Sigmoid colon (tissue), 3 donors: ENCODE measurements at regions not wholly inside any gene's neighbourhood (a gene's known extent, or its start where the extent isn't known, plus 50 kb on each side); places are given as distances from the start of the nearest gene placed in this dataset.
"Not testable (repeated sequence)": the region's sequence is repeated elsewhere in the genome, so short reads cannot be mapped to it uniquely, and the experiment has no call there.

Experiments
- POLR2A ChIP-seq, 2 donors: fragments of 450-650 bp; IDR thresholded peaks; one replicate each; pipeline ENCODE4 v1.6.1; 2016; ENCODE audit warnings: antibody characterized with exemption in 2 of 2, mild to moderate bottlenecking in 2 of 2, moderate library complexity in 2 of 2
- TF ChIP-seq, protein P1 (sequence below), 4 experiments: fragments of 450-650 bp in 3 of 4; fragments of 200-600 bp in 1 of 4; IDR thresholded peaks; one replicate each; pipeline ENCODE4 v1.5.1; 2016 to 2019; ENCODE audit warnings: antibody characterized with exemption in 4 of 4, mild to moderate bottlenecking in 3 of 4, moderate library complexity in 2 of 4

DNA sequence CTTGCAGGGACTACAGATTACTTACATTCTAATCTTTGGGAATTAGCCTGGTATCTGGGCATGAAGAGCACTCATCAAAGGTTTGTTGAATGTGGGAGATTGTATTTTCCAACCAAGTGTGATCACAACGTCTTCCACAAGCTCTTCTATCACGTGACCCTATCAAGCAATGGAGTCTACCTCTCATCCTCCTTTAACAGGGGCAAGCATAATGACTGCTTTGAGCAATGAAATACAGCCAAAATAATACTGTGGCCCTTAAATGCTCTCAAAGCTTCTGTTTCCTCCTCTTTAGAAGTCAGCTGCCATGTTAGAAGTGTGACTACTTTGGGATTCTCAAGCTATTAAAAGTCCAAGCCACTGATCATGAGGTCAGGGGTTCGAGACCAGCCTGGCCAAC, 794.2 kb upstream of the TPTE start:
- TF ChIP-seq POLR2A (IDR thresholded peaks at IDR 0.05), result not testable (repeated sequence)
- TF ChIP-seq, protein P1, sequence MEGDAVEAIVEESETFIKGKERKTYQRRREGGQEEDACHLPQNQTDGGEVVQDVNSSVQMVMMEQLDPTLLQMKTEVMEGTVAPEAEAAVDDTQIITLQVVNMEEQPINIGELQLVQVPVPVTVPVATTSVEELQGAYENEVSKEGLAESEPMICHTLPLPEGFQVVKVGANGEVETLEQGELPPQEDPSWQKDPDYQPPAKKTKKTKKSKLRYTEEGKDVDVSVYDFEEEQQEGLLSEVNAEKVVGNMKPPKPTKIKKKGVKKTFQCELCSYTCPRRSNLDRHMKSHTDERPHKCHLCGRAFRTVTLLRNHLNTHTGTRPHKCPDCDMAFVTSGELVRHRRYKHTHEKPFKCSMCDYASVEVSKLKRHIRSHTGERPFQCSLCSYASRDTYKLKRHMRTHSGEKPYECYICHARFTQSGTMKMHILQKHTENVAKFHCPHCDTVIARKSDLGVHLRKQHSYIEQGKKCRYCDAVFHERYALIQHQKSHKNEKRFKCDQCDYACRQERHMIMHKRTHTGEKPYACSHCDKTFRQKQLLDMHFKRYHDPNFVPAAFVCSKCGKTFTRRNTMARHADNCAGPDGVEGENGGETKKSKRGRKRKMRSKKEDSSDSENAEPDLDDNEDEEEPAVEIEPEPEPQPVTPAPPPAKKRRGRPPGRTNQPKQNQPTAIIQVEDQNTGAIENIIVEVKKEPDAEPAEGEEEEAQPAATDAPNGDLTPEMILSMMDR (IDR thresholded peaks at IDR 0.05), result not testable (repeated sequence)
